DMS114 treated with DMSO at 0.1 percent for 48 hours (cell line): ENCODE measurements at regions not wholly inside any gene's neighbourhood (a gene's known extent, or its start where the extent isn't known, plus 50 kb on each side); places are given as distances from the start of the nearest gene placed in this dataset.

ENCODE experiments used
- DNase-seq: peaks from one replicate; lab custom pipeline; 2025; ENCODE audit not compliant: unreplicated experiment; lab: John Stamatoyannopoulos, UW

DNA sequence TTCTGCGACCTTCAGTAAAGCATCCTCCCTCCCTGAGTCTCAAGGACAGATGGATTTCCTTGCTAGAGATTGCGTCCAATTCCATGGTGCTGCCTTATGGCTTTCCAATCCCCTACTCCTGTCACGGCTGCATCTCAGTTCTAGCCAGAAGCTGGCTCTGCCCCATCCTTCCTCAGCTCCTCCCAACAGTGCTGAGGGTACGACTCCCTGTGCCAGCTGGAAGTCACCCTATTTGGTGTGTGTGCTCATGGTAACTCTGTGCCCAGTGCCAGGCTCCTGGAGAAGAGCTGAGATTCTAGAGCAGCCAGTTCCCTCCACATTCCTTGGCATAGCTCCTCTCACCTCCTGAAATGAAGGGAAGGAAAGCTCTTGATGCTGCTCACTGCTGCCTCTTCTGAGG is 185.0 kb upstream of the PODXL start:
- no peak for DNase-seq

DNA sequence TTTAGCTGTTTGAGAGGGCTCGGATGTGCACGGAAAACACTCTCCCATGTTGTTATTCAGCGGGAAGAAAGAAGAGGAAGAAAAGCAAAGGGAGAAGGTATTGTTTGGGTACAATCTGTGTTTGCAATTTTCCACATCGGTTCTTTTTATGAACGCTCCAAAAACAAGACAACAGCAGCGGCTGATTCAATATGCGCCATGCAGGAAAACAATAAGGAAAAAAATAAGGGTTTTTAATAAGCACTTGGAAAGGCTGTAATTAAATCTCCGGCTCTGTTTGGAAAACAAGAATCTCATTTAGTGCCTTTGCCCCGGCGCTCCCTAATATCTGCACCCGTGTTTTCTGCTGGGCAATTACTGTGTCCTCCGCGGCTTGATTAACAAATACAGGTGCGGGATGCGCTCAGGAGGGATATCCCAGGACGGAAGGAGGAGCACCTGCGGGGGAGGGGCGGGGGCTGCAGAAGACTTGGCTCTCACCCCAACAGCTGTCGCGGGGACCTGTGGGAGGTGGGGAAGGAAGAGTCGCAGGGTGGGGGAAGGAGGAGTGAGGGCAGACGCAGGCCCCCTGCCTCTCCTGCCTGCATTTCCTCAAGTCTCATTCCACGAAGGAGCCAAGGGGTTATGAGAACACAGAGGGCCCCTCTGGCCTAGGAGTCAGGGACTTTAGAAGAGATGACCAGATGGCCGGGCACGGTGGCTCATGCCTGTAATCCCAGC is 181.5 kb upstream of the PODXL start:
- no peak for DNase-seq

DNA sequence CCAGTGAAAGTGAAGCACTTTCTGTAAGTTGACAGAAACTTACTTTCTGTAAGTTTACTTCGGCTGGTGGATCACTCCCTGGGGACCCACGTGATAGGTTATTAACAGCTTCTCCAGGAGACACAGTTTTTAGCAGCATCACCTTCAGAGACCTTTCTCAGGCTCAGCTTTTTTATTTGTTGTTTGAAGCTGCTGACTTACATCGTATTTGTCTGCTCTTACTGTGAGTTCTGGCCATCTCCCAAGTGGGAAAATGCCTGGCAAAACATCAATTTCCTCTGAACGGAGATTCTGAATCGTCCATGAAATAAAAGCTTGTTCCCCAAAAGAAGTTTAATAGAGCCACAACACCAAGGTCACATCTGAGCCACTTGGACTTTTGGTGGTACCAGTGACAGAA is 178.7 kb upstream of the PODXL start:
- DNase-seq = no peak

DNA sequence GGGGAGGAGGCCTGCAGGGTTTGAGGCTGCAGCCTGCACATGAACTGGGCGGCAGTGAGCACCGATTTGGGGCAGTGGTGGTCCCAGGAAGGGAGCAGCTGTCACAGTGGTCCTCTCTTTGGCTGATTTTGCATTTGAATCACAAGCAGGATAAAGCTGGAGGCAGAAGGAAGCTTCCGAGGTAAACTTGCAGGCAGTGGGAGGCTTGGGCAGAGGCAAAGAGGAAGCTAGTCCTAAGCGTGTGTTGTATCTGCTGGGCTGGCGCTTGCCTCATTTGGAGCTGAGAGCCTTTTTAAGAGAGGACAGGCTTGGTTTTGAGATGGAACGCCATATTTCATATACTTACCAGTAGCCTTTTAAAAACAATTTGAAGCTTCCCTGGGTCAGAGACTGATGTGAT is 177.2 kb upstream of the PODXL start:
- no peak for DNase-seq

DNA sequence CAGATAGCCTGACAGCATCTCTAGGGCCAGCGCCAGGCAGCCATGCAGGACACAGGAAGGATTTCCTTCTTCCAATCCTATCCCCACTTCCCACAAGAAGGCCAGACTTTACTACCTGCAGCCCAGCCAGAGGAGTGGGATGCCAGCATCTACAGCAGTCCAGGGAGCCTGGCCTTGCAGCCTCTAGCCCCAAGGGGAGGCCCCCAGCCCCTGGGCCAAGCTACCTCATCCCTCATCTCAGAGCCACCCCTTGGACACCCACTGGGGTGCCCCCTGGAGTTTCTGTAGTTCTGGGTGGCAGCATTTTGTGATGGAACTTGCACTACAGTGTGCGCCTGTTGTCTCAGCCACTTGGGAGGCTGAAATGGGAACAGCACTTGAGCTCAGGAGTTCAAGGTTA is 170.8 kb upstream of the PODXL start:
- DNase-seq = no peak

DNA sequence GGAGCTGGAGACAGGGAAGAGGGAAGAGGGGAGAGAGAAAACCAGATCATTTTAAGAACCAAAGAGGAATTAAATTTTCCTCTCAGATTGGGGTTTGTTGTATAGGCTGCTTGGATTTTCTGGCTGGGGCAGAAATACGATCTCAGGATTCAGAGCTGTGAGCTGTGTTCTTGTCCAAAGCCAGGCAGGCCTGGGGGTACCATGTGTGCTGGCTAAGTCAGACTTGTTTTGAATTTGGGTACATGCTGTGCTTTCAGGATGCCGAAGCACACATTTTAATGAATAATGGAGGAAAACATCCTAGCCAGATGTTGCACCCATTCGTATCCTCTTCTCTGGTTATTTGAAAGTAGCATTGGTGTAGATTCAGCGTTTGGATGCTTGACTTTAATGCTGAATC is 170.3 kb upstream of the PODXL start:
- no peak for DNase-seq

DNA sequence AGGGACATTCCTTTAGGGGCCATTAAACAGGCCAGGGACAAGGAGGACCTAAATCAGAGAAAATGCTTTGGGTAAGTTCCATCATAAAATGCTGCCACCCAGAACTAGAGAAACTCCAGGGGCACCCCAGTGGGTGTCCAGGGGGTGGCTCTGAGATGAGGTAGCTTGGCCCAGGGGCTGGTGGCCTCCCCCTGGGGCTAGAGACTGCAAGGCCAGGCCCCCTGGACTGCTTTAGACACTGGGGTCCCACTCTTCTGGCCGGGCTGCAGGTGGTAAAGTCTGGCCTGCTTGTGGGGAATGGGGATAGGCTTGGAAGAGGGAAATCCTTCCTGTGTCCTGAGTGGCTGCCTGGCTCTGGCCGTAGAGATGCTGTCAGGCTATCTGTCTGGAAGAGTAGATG is 169.6 kb upstream of the PODXL start:
- no peak for DNase-seq

DNA sequence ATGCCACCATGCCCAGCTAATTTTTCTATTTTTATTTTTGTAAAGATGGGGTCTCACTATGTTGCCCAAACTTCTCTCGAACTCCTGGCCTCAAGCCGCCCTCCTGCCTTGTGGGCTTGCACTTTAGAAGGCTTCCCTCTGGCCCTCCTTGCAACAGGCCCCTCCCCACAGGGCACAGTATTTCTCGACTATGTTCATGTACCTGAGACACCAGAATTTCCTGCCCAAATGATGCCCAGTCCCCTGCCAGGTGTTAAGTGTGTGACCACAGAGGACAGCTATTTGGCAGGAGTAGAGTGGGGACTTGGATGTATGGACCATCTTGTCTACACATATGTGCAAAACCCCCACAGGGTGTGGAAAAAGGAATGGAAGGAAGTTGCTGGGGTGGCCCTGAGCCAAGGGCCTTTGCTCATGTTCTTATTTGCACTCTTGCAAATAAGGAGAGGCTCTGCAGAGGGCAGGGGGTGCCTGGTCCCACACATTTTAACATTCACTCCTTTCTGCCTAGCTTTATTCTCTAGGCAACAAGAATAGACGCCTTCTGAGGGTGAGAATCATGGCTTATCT is 168.4 kb upstream of the PODXL start:
- no peak for DNase-seq

DNA sequence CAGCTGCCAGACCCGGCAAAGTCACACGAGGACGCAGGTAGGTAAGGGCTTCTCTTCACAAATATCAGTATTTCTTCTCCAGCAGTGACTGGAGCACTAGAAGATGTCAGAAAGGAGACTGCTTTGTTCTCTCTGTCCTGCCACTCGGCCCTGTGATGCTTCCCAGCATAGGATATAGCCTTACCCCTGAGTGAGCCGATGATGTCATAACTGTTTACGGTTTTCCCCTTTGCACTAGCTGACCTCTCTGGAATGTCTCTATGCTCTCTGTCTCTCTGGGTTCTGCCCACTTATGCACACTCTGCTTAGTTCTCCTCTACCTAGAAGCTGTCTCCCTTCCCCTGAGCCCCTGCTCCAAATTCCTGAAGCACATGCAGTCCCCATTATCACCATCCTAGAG is 167.5 kb upstream of the PODXL start:
- no peak for DNase-seq

DNA sequence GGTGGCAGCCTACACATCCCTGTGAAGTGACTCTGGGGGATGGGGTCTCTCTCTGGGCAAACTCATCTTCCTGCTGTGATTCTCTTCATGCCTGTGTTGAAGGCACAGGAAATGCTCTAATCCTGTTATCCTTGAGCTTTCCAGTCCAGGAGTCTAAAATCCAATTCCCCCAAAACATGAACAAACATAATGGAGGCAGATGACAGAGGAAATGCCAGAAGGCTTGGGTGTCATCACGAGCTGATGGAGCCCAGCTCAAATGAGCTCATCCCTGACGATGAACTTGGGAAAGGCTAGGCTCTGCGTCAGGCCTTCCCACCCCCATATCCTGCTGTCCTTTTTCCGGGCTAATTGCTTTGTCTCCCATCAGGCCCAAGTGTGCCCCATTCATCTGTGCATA is 165.9 kb upstream of the PODXL start:
- no peak for DNase-seq

DNA sequence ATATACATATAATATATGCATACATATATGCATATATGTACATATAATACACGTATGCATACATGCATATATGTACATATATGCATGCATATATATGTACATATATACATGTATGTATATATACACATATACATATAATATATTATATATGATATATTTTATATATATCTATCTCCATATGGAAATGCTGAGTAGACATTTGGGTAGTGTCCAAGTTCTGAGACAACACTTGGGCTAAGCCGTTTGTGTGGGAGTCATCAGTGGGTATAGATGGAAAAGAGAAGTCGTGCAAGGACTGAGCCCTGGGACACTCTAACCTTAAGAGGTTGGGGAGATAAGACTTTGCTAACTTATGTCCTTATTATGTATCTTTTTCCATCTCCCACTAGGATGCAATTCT is 165.2 kb upstream of the PODXL start:
- DNase-seq = no peak

DNA sequence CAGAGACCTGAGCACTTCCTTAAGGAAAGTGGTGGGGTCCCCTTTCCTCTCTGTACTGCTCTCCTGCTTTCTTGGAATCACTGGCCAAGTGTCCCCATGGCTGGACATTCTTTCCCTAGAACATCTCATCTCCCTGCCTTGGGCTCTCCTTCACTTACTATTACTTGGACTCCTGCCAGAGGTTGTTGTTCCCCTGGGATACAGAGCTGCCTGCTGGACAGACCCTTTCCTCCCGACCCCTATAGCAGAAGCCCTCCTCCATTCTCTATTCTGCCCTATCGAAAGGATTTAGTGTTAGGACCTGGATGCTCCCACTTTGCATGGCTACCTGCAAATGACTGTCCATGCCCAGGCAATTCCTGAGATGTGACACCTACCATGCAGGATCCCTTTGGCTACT is 164.3 kb upstream of the PODXL start:
- DNase-seq = no peak

DNA sequence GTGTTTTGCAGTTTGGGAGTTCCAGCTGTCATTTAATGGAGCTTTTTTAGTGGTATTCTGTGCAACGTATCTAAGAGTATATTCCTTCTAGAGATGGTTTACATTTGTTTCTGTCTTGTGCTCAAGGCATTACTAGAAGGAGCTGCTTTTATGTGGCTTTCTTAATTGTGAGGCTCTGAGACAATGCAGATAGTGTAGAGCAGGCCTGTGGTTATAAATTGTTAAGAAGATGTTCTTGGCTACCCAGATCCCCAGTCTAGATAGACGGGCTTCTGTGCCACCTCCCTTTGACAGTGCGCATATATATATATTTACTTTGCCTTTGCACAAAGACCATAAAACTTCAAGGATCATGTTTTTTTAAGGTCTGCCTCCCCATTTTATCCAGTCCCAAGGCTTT is 160.8 kb upstream of the PODXL start:
- DNase-seq = no peak

DNA sequence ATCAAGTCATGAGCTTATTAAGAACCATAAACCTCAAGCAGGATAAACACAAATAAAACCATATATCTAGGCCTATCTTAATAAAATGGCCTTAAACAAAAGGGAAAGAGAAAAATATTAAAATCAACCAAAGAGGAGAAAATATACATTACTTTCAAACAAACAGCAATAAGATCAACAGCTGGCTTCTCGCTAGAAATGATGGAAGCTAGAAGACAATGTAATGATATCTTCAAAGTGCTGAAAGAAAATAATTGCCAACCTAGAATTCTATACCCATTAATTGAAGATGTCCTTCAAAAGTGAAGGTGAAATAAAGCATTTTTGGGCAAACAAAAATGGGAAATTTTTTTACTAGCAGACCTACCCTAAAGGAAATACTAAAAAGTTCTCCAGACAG is 142.9 kb upstream of the PODXL start:
- no peak for DNase-seq

DNA sequence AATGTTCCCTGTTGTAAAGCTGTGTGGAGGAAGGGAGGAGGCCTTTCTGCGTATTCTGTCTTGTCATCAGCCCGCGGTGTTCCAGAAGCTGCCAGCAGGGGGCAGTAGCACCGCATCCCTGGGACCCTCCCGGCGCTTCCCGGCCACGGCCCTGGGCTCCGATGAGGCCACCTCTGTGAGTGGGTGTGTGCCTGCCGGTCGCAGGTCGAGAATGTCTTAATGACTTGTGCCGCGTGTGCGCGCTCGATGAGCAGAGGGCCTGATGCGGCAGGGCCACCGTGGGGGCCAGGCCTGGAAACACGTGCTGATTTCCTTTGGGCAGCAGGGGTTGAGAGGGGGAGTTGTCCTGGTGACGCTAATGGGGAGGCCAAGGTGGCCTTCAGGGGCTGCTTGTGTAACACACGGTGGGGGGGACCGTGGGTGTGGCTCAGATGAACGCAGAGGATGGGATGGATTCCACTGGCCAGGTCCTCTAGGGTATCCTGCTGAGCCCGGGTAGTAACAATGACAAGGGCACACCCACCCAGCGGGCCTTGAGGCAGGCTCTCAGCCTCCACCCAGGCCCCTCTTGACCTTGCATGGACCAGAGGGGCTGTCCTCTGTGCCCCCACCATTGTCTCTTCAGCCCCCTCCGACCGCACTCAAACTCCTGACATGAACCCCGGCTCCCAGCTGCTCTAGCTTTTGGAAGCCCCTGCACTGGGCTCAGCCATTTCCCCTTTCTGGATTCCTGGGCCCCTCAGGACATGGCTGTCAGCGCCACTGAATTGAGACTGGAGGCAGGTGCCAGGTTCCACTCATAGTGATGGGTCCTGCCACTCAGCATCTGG is 135.9 kb upstream of the PODXL start:
- peak; percentile 38 for DNase-seq

DNA sequence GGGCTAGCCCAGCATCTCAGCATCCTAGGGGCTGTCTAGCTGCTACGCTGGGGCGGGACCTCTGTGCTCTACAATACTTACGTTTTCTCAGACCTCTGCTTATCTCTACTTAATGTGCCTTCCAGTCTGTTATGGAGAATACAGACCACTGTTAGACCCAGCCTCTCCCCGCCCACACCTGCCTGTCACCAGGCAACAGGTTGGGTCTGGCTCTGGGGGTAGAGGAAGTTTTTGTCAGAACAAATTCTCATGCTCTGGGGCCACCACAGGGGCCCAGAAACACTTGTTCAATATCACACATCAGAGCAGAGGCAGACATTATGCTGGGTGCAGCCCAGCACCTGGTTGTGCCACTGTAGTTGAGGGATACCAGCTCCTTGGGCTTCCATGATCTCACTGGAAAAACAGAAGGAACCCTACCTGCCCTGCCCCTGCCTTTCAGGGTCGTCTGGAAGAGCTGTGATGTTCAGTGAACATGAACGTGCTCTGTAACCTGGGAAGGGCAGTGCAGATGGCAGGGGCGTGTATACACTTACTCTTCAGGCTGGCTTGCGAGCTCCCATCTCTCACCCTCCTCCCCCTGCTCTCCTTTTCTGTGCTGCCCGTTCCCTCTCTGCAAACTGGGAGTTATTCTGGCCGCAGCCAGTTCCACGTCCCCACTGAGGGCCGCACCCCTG is 135.2 kb upstream of the PODXL start:
- DNase-seq = no peak

DNA sequence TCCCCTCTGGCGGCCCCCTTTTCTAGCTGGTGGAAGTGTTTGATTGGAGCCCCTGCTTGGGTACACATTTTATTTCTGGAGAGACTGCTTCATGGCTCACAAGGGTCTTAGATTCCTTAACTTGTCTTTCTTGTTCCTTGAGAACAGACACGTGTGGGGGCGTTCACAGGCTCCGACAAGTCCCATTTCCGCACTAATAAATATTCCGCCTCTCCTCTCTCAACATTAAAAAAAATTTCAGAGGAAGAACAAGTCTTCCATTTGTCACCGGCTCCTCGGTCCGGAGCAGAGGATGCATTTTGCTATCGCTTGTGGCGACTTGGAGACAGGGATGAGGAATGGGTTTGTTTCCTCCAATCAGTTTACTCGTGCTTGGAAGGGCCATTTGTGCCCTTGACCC is 134.0 kb upstream of the PODXL start:
- DNase-seq = no peak

DNA sequence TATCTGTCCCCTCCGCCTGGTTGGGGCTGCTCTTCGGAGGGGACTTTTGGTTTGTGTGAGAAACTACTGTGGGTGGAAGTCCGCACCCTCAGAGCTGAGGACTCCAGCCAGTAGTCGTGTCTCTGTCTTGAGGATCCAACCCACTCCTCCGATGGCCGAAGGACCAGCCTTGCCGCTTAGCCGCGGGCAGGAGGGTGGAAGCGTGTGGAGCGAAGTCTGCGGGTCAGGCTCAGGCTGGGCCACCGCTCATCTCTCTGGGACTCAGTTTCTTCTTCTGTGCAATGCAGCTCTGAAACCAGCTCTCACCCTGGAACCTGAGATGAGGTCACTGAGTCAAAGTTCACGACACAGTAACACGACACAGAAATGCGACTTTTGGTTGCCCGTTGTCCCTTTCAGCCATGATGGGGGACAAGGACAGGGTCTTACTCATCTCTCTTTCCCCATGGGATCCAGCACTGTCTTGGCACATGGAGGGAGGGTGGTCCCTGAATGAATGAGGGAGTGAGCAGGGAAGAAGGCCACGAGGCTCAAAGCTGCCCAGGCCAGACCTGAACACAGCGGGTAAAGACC is 133.3 kb upstream of the PODXL start:
- DNase-seq = no peak

DNA sequence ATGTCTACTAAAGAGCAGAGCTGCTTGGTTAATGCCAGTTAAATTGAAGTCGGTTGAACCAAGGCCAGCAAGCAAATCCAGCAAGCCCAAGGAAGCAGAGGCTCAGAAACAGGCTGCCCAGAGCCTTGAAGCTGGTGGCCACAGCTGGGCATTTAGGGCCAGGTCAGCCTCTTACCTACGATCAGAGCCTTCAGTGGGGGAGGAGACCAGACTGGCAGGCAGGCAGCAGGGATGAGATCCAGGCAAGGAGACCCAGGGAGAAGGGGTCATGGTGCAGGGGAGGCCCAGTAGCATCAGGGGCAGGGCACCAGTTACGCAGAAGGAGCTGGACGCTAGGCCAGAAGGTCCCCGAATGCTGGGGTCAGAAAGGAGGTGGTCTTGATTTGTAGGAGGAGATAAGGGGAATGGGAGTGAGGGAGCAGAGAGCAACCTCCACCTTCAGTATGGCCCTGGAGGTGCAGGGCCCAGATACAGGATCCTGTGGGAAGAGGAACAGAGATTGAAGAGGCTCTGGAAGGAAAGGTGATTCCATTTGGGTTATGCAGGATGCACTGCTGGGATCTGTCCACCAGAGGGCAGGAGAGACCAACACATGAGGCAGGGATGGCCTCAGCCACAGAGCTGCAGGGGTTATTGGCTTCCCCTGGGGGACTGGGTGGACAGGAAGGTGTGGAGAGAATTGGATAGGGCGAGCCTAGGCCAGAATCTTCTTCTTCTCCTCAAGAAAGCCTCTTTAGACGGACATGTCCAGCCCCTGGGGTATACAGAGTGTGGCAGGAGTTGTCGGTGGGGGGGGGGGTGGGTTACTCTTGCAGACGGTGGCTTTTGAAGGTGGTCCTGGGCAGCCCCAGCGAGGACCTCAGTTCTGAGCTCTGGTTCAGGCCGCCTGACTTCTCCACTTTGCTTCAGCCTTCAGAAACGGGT is 132.6 kb upstream of the PODXL start:
- peak; percentile 30 for DNase-seq

DNA sequence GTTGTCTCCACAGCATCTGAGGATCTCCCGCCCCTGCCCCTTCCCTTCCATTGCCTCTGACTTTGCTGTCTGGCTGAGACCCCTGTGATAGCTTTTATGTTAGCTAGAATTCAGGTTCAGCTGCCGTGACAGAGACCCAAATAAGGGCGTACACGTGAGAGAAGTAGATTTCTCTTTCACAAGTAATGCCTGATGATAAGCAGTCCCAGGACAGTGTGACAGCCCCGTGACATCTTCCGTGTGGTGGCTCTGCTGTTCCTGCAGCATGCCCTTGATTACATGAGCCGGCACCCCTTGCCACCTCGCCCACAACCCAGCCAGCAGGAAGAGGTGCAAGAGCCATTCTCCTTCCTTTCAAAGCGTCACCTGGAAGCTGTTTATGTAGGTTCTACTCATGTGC is 130.9 kb upstream of the PODXL start:
- DNase-seq = no peak
